ENCODE measurements at regions not wholly inside any gene's neighbourhood (a gene's known extent, or its start where the extent isn't known, plus 50 kb on each side); places are given as distances from the start of the nearest gene placed in this dataset.

- TF ChIP-seq POLR2A (IDR thresholded peaks at IDR 0.05; ENCODE audit: low read depth, low read length): no peak
- no peak for TF ChIP-seq POLR2AphosphoS5 (IDR thresholded peaks at IDR 0.05; ENCODE audit: low read depth, low read length)
- TF ChIP-seq TAF1 (IDR thresholded peaks at IDR 0.05; ENCODE audit: borderline replicate concordance, low read depth, low read length): no peak
These were observed 345.9 kb upstream of the ZNF32 start for GRCh38 chr10:43994539-43994938.

Measured in GM12892 (cell line).